Endothelial cell of umbilical vein (primary cell): ENCODE measurements at regions not wholly inside any gene's neighbourhood (a gene's known extent, or its start where the extent isn't known, plus 50 kb on each side); places are given as distances from the start of the nearest gene placed in this dataset.

Source experiments
- EZH2 ChIP-seq: IDR thresholded peaks from 2 replicates; pipeline ENCODE4 v1.6.1; 2012; ENCODE audit warnings: borderline replicate concordance, low read depth, mild to moderate bottlenecking, moderate library complexity, low read length, inconsistent platforms; ENCODE audit not compliant: severe bottlenecking
- FOS ChIP-seq: IDR thresholded peaks from 2 replicates; pipeline ENCODE4 v1.6.1; 2011; ENCODE audit warnings: mild to moderate bottlenecking, low read length, moderate library complexity, borderline replicate concordance; ENCODE audit not compliant: insufficient read depth
- GATA2 ChIP-seq: IDR thresholded peaks from 2 replicates; pipeline ENCODE4 v1.7.0; 2011; ENCODE audit warnings: low read depth, mild to moderate bottlenecking, moderate library complexity, mixed read lengths, low read length; ENCODE audit not compliant: insufficient read length, insufficient read depth
- JUN ChIP-seq: IDR thresholded peaks from 2 replicates; pipeline ENCODE4 v1.6.1; 2011; ENCODE audit warnings: borderline replicate concordance, low read depth; ENCODE audit not compliant: insufficient read length, insufficient read depth
- MYC ChIP-seq: IDR thresholded peaks from one replicate; pipeline ENCODE4 v1.6.1; 2011; ENCODE audit warnings: mild to moderate bottlenecking, low read depth, low read length
- POLR2A ChIP-seq: IDR thresholded peaks from 2 replicates; pipeline ENCODE4 v1.6.1; 2012; ENCODE audit warnings: low read depth, mild to moderate bottlenecking, control low read depth, low read length
- POLR2AphosphoS5 ChIP-seq: IDR thresholded peaks from 2 replicates; pipeline ENCODE4 v1.6.1; 2012; ENCODE audit warnings: low read depth, mild to moderate bottlenecking, control low read depth, low read length, moderate library complexity; ENCODE audit not compliant: insufficient read depth
- TF ChIP-seq, protein P1 (sequence below): IDR thresholded peaks from 2 replicates; pipeline ENCODE4 v1.6.1; 2011; ENCODE audit not compliant: insufficient read depth, insufficient read length
- TF ChIP-seq, protein P2 (sequence below), 2 donors: IDR thresholded peaks; 1 replicate in 1 of 2; 2 replicates in 1 of 2; pipeline ENCODE4 v1.5.1; 2011; ENCODE audit warnings: low read length in 2 of 2, mild to moderate bottlenecking in 2 of 2, moderate library complexity in 2 of 2, control low read depth in 1 of 2, inconsistent platforms in 1 of 2, low read depth in 1 of 2; ENCODE audit not compliant: insufficient read depth in 1 of 2; ENCODE audit errors: extremely low read depth in 1 of 2

DNA sequence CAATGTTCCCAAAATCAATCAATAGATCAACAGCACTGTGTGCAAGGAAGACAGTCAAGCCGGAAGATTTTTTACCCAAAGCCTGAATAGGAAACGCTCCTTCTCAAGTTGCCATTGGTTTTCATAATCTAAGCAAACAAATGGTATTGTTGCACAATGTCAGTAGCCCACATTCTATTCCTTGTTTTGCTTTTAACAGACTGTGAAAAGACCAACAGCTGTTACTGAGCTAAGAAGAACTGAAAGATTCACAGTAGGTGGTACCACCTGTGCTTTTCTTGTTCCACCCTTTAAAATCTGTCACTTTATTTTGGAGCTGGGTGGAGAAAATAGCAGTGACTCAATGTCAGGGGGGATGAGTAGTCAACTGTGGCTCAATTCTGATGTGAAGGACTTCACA, 357.5 kb upstream of the CADM2 start:
- TF ChIP-seq, protein P1, sequence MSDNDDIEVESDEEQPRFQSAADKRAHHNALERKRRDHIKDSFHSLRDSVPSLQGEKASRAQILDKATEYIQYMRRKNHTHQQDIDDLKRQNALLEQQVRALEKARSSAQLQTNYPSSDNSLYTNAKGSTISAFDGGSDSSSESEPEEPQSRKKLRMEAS = no peak
- TF ChIP-seq, protein P2, sequence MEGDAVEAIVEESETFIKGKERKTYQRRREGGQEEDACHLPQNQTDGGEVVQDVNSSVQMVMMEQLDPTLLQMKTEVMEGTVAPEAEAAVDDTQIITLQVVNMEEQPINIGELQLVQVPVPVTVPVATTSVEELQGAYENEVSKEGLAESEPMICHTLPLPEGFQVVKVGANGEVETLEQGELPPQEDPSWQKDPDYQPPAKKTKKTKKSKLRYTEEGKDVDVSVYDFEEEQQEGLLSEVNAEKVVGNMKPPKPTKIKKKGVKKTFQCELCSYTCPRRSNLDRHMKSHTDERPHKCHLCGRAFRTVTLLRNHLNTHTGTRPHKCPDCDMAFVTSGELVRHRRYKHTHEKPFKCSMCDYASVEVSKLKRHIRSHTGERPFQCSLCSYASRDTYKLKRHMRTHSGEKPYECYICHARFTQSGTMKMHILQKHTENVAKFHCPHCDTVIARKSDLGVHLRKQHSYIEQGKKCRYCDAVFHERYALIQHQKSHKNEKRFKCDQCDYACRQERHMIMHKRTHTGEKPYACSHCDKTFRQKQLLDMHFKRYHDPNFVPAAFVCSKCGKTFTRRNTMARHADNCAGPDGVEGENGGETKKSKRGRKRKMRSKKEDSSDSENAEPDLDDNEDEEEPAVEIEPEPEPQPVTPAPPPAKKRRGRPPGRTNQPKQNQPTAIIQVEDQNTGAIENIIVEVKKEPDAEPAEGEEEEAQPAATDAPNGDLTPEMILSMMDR (IDR thresholded peaks at IDR 0.05; ENCODE audit: extremely low read depth in 1 of 2, insufficient read depth in 1 of 2, low read depth in 1 of 2, low read length in 2 of 2) = no peak
- TF ChIP-seq GATA2 (no peak), POLR2AphosphoS5 (no peak), POLR2A (no peak), FOS (no peak), EZH2 (no peak), MYC (no peak), JUN (no peak)
